Lung (tissue), 11 donors: ENCODE measurements at regions not wholly inside any gene's neighbourhood (a gene's known extent, or its start where the extent isn't known, plus 50 kb on each side); places are given as distances from the start of the nearest gene placed in this dataset.

ENCODE experiments used
- ATAC-seq: fragments of 200-7000 bp; cut with Tn5 transposase; one replicate; pipeline ENCODE4 v1.9.1; 2020; ENCODE audit warnings: moderate number of reproducible peaks; ENCODE audit not compliant: insufficient read depth, low FRiP score
- DNase-seq, 3 donors: peaks; one replicate each; pipeline ENCODE4 v3.0.0-alpha.2; 2013 to 2017
- H3K27ac ChIP-seq, 2 donors: one replicate each; pipeline ENCODE4 v1.5.1; 2013; ENCODE audit warnings: mild to moderate bottlenecking in 2 of 2, moderate library complexity in 2 of 2, control low read depth in 1 of 2, inconsistent platforms in 1 of 2, low read depth in 1 of 2, low read length in 1 of 2
- H3K27me3 ChIP-seq, 3 donors: one replicate each; pipeline ENCODE4 v1.5.1; 2013; ENCODE audit warnings: low read length in 2 of 3; ENCODE audit not compliant: control insufficient read depth in 3 of 3, insufficient read depth in 3 of 3
- H3K36me3 ChIP-seq, 4 donors: one replicate each; pipeline ENCODE4 v1.5.1; 2013; ENCODE audit warnings: low read length in 4 of 4, mild to moderate bottlenecking in 1 of 4, moderate library complexity in 1 of 4; ENCODE audit not compliant: control insufficient read depth in 4 of 4, insufficient read depth in 4 of 4
- H3K4me1 ChIP-seq, 5 donors: one replicate each; pipeline ENCODE4 v1.5.1; 2013; ENCODE audit warnings: low read length in 5 of 5, mild to moderate bottlenecking in 2 of 5, moderate library complexity in 1 of 5; ENCODE audit not compliant: control insufficient read depth in 5 of 5, insufficient read depth in 5 of 5
- H3K4me3 ChIP-seq: one replicate; pipeline ENCODE4 v1.5.1; 2013; ENCODE audit warnings: mild to moderate bottlenecking, control low read depth, moderate library complexity
- H3K9ac ChIP-seq, 2 donors: one replicate each; pipeline ENCODE4 v1.5.1; 2013; ENCODE audit warnings: low read length in 2 of 2, control low read depth in 1 of 2; ENCODE audit not compliant: insufficient read depth in 1 of 2
- H3K9me3 ChIP-seq, 4 donors: one replicate each; pipeline ENCODE4 v1.5.1; 2013; ENCODE audit warnings: low read length in 3 of 4, mild to moderate bottlenecking in 1 of 4, moderate library complexity in 1 of 4; ENCODE audit not compliant: control insufficient read depth in 4 of 4, insufficient read depth in 3 of 4
- CTCF ChIP-seq: IDR thresholded peaks from 2 replicates; pipeline ENCODE4 v1.5.1; 2012; ENCODE audit warnings: mild to moderate bottlenecking; ENCODE audit errors: control extremely low read depth, extremely low read depth
- WGBS, 2 donors: extraction: QIAGEN DNeasy Blood & Tissue Kit; methylation state at CpG; one replicate each; pipeline ENCODE4 v1.1.7; 2013; 5-methylcytosine and 5-hydroxymethylcytosine counted together
- donor health status: control.
- donor health status: control.
- donor health status: Bipolar disorder and iron deficiency.
- donor health status: healthy.
- donor health status: DM: yes; HTN: yes; CAD: no.

DNA sequence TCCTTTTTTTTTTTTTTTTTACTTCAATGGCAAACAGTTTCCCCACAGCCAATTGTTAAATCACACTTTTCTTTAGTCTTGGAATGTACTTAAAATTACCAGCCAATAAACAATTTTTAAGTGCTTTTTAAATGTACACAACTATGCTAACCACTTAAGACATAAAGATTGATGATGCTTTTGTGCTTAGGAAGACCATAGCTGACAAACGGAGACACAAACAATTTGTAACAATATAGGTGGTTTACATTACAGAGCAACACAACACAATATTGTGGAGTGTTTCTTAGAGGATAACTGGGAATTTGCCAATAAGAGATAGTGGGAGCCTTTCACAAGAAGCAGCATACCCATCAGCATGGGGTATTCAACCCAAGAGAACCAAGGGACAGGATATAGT, 798.5 kb upstream of the IGFBP3 start:
- no peak for TF ChIP-seq CTCF
- H3K27me3 ChIP-seq: no peaks in the 10 kb centered on the region

GRCh38 chr7:46716926-46717325, 795.9 kb upstream of the IGFBP3 start:
- WGBS, 2 donors: 36 to 51% methylated on average over 1 of the region's 1 CpG
- Histone ChIP-seq H3K4me3 (no peak overlapping the region), H3K27me3 (no peaks in the 10 kb centered on the region), H3K36me3 (no peaks in the 10 kb centered on the region), H3K4me1 (peaks cover 2 to 14% (median 4%) of the 10 kb centered on the region in 5 donors), H3K27ac (no peak overlapping the region), H3K9me3 (peaks cover 0 to 3% (median 0%) of the 10 kb centered on the region in 4 donors), H3K9ac (no peak overlapping the region)
- ATAC-seq (no peak), DNase-seq (peak in 2 of 3 donors; percentile 57 to 72)
- TF ChIP-seq CTCF: no peak

More for the DNA sequence above, 798.5 kb upstream of the IGFBP3 start:
- 71 to 73% methylated on average over 1 of the region's 1 CpG for WGBS, 2 donors
- ATAC-seq: no peak
- Histone ChIP-seq H3K36me3 (no peaks in the 10 kb centered on the region), H3K4me3 (no peak overlapping the region), H3K9ac (no peak overlapping the region), H3K4me1 (peaks cover 0 to 3% (median 0%) of the 10 kb centered on the region in 5 donors), H3K27ac (no peak overlapping the region), H3K9me3 (peaks cover 0 to 14% (median 0%) of the 10 kb centered on the region in 4 donors)
- peak in 2 of 3 donors; percentile 51 to 57 for DNase-seq

DNA sequence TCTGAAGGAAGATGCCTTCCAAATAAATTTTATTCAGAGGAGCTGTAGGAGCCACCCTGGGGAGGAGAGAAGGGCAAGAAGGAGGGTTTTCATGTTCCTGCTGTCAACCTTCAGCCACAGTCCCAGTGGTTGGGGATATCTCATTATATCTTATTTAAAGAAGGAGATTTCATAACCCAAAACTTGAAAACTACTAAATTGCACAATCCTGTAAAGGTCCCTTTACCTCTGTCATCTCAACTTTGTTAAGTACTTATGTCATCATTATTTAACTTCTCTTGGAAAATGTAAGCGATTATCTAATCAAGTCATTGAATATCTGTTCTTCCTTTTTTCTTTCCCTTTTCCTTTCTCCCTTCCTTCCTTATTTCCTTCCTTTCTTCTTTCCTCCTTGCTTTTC, 794.5 kb upstream of the IGFBP3 start:
- no peak for ATAC-seq

More for the DNA sequence above, 794.5 kb upstream of the IGFBP3 start:
- Histone ChIP-seq H3K4me3 (no peak overlapping the region), H3K27me3 (no peaks in the 10 kb centered on the region), H3K9me3 (no peaks in the 10 kb centered on the region), H3K9ac (no peak overlapping the region), H3K27ac (no peak overlapping the region), H3K36me3 (no peaks in the 10 kb centered on the region), H3K4me1 (peaks cover 2 to 26% (median 4%) of the 10 kb centered on the region in 5 donors)
- WGBS, 2 donors: 69 to 94% methylated on average over 1 of the region's 1 CpG
- no peak for TF ChIP-seq CTCF
- no peak for DNase-seq
